Esophagus (tissue), 2 donors: ENCODE measurements at regions not wholly inside any gene's neighbourhood (a gene's known extent, or its start where the extent isn't known, plus 50 kb on each side); places are given as distances from the start of the nearest gene placed in this dataset.

ENCODE experiments used
- H3K27ac ChIP-seq, 2 donors: one replicate each; pipeline ENCODE4 v1.5.1; 2013; ENCODE audit warnings: low read depth in 2 of 2, mild to moderate bottlenecking in 2 of 2, inconsistent platforms in 1 of 2, low read length in 1 of 2, moderate library complexity in 1 of 2
- H3K27me3 ChIP-seq, 2 donors: one replicate each; pipeline ENCODE4 v1.6.1; 2013; ENCODE audit warnings: low read length in 2 of 2, control low read depth in 1 of 2, mild to moderate bottlenecking in 1 of 2; ENCODE audit not compliant: insufficient read depth in 2 of 2, control insufficient read depth in 1 of 2
- H3K36me3 ChIP-seq, 2 donors: one replicate each; pipeline ENCODE4 v1.6.1; 2013; ENCODE audit warnings: low read length in 1 of 2; ENCODE audit not compliant: control insufficient read depth in 2 of 2, insufficient read depth in 2 of 2
- H3K4me1 ChIP-seq, 2 donors: one replicate each; pipeline ENCODE4 v1.6.1; 2013; ENCODE audit warnings: low read length in 1 of 2; ENCODE audit not compliant: control insufficient read depth in 2 of 2, insufficient read depth in 2 of 2
- H3K4me3 ChIP-seq, 2 donors: one replicate each; pipeline ENCODE4 v1.5.1; 2013; ENCODE audit warnings: low read length in 2 of 2, mild to moderate bottlenecking in 2 of 2, low read depth in 1 of 2, moderate library complexity in 1 of 2
- H3K9me3 ChIP-seq, 2 donors: one replicate each; pipeline ENCODE4 v1.6.1; 2013; ENCODE audit warnings: mild to moderate bottlenecking in 2 of 2, low read depth in 1 of 2, low read length in 1 of 2, moderate library complexity in 1 of 2; ENCODE audit not compliant: control insufficient read depth in 2 of 2, insufficient read depth in 1 of 2
- WGBS, 2 donors: extraction: QIAGEN DNeasy Blood & Tissue Kit; methylation state at CpG; one replicate each; pipeline ENCODE4 v1.1.7; 2013; 5-methylcytosine and 5-hydroxymethylcytosine counted together
- donor health status: healthy with polysubstance abuse.
- donor health status: Bipolar disorder and iron deficiency.

DNA sequence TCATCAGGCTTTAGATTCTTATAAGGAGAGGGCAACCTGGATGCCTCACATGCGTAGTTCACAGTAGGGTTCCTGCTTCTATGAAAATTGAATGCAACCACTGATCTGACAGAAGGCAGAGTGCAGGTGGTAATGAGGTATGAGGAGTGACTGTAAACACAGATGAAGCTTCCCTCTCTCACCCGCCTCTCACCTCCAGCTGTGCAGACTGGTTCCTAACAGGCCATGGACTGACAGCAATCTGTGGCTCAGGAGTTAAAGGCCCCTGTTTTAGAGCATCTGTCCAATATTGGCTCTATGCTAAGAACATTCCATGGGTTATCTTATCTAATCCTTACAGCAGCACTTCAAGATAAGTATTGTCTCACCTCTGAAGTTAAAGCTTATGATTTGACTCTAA lies 213.5 kb upstream of the NRP1 start:
- H3K27me3 ChIP-seq: no peaks in the 10 kb centered on the region
- no peak overlapping the region for H3K4me3 ChIP-seq
- no peaks in the 10 kb centered on the region for H3K9me3 ChIP-seq
- H3K27ac ChIP-seq: no peak overlapping the region
- H3K36me3 ChIP-seq: no peaks in the 10 kb centered on the region
- H3K4me1 ChIP-seq: no peaks in the 10 kb centered on the region
- 97% methylated on average over 2 of the region's 2 CpGs for WGBS, 2 donors

DNA sequence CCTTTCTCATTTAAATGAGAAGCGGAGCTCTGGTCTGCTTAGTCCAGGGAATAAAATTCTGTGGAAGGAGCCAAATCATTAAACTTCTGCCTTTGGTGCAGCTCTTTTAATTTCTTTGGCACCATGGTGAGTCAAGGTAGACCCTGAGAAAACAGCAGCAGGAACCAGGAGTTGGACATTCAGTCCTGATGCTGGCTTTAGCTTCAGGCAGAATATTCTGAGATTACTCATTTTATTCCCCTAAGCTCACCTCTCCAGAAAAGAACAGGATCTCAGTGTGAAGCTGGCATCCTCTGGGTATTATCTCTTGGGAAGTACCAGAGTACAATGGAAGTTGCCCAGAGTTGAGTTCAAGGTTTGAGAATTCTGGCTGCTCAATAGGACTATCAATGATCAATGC lies 211.6 kb upstream of the NRP1 start:
- no peak overlapping the region for H3K4me3 ChIP-seq
- 97 to 98% methylated on average over 1 of the region's 1 CpG for WGBS, 2 donors
- no peaks in the 10 kb centered on the region for H3K9me3 ChIP-seq
- no peak overlapping the region for H3K27ac ChIP-seq
- no peaks in the 10 kb centered on the region for H3K36me3 ChIP-seq
- H3K27me3 ChIP-seq: no peaks in the 10 kb centered on the region
- H3K4me1 ChIP-seq: no peaks in the 10 kb centered on the region

DNA sequence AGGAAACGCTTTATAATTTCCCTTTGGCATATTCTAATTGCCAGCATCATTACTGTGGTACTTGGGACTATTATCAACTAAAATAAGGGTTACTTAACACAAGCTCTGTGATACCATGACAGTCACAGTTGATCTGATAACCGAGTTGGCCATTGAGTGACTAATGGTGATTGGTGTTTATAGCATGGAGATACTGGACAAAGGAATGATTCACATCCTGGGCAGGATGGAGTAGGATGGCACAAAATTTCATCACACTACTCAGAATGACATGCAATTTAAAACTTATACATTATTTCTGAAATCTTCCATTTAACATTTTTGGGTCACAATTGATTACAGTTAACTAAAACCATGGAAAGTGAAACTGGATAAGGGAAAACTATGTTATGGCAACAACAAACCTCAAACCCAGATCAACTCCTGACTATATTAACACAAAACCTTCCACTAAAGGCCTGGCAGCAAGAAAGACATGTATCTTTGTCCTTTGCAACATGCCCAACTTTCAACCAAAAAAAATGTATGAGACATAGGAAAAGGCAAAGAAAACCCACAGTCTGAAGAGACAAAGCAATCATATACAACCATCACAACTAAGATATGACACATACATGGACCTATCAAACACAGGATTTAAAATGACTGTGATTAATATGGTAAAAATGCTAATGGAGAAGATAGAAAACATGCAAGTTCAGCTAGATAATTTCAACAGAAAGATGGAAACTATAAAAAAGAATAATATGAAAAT lies 208.5 kb upstream of the NRP1 start:
- no peak overlapping the region for H3K27ac ChIP-seq
- no peaks in the 10 kb centered on the region for H3K4me1 ChIP-seq
- no peaks in the 10 kb centered on the region for H3K27me3 ChIP-seq
- 72 to 84% methylated on average over 2 of the region's 2 CpGs for WGBS, 2 donors
- H3K36me3 ChIP-seq: no peaks in the 10 kb centered on the region
- no peaks in the 10 kb centered on the region for H3K9me3 ChIP-seq
- H3K4me3 ChIP-seq: no peak overlapping the region

DNA sequence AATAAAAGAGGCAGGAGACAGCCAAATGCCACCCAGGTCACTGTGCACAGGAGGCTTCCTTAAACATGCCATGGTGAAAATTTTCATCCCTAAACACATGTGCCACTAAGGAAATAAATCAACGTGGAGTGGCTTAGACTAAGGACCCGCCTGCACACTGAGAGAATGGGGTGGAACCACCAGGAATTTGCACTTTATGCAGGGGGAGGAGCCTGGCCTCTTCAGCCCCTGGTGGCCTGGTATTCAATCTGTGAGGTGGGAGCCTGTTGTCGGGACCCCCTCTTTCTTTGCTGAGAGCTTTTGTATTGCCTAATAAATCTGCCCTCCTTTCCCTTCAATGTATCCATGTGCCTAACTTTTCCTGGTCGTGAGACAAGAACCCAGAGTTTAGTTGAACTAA lies 204.6 kb upstream of the NRP1 start:
- H3K27ac ChIP-seq: no peak overlapping the region
- H3K9me3 ChIP-seq: no peaks in the 10 kb centered on the region
- H3K4me1 ChIP-seq: no peaks in the 10 kb centered on the region
- no peaks in the 10 kb centered on the region for H3K36me3 ChIP-seq
- WGBS, 2 donors: 81 to 82% methylated on average over 4 of the region's 4 CpGs
- no peaks in the 10 kb centered on the region for H3K27me3 ChIP-seq
- no peak overlapping the region for H3K4me3 ChIP-seq

DNA sequence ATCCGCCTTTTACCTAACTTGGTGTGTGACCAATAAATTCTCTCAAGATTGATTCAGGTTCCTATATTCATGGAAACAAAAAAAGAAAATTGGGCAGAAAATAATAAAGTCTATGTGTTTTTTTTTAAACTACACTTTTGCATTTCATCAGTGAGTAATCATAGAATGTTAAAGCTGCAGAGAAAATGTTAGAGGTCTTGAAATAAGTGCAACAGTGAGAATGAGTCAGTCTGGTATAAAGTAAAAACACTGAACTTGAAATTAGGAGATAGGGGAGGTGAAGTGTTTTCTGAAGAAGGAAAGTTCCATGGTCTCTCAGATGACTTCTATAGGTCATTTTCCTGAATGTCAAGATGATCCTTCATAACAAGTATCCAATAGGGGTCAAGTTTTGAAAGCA lies 202.6 kb upstream of the NRP1 start:
- WGBS, 2 donors: 90 to 91% methylated on average over 1 of the region's 1 CpG
- H3K27me3 ChIP-seq: no peaks in the 10 kb centered on the region

DNA sequence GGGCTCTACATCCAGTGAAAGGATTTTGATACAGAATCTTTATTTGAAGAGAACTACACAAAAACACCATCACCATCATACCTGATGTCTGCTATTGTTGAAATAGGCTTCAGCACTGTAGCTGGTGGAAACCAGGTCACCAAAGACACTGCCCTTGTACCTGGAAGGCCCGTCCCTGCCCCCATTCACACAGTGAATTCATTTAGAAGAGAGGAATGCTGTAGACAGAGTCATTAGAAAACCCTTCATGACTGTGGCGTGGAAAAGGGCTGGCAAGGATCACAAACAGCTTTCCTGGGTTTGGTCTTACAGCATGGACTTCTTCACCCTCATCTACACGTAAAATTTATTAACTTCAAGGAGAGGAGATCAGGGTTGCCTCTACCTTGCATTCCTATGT lies 202.0 kb upstream of the NRP1 start:
- no peaks in the 10 kb centered on the region for H3K27me3 ChIP-seq
- no peaks in the 10 kb centered on the region for H3K36me3 ChIP-seq
- H3K4me1 ChIP-seq: no peaks in the 10 kb centered on the region
- 86 to 91% methylated on average over 3 of the region's 3 CpGs for WGBS, 2 donors
- no peaks in the 10 kb centered on the region for H3K9me3 ChIP-seq
- H3K4me3 ChIP-seq: no peak overlapping the region
- no peak overlapping the region for H3K27ac ChIP-seq

More for the DNA sequence above, 202.6 kb upstream of the NRP1 start:
- no peak overlapping the region for H3K27ac ChIP-seq
- no peak overlapping the region for H3K4me3 ChIP-seq
- no peaks in the 10 kb centered on the region for H3K36me3 ChIP-seq
- H3K9me3 ChIP-seq: no peaks in the 10 kb centered on the region
- H3K4me1 ChIP-seq: no peaks in the 10 kb centered on the region

DNA sequence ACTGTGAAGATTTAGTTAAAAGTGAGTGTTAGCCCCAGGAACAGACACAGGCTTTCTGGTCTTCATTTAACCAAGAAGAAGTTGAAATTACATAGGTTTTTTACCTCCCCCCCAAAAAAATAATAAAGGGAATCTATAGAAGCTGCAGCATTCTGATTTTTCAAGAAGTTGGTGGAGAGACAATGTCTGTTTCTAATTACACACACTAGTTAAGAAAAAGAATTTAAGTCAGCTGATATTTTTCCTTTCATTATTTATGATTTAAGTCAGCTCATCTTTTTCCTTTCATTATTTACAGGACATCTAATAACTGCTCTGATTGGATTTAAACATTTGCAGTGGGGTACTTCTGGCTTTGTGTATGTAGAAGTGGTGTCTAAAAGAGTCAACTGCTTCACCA lies 201.4 kb upstream of the NRP1 start:
- H3K9me3 ChIP-seq: no peaks in the 10 kb centered on the region
- no peaks in the 10 kb centered on the region for H3K27me3 ChIP-seq
- H3K36me3 ChIP-seq: no peaks in the 10 kb centered on the region
- H3K4me3 ChIP-seq: no peak overlapping the region
- H3K4me1 ChIP-seq: no peaks in the 10 kb centered on the region
- H3K27ac ChIP-seq: no peak overlapping the region

DNA sequence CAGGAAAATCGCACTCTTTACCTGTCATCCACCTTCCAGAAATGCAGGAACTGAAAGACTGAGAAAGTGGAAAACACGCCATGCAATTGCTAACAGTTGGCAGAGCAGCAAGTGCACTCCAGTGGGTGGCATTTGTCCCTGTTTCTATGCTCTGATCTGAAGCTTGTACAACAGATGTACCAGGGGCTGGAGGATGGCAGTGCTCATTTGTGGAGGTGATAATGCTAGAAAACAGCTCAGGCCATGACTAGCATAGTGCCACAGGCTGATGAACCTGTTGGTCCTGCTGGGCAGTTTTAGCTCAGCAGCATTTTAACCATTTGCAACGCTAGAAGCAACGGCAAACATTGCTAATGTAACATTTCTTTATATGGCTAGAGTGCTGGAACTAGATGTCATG lies 199.9 kb upstream of the NRP1 start:
- Histone ChIP-seq H3K27me3 (no peaks in the 10 kb centered on the region), H3K9me3 (no peaks in the 10 kb centered on the region), H3K4me1 (no peaks in the 10 kb centered on the region), H3K27ac (no peak overlapping the region), H3K36me3 (no peaks in the 10 kb centered on the region), H3K4me3 (no peak overlapping the region)
- 75 to 79% methylated on average over 4 of the region's 4 CpGs for WGBS, 2 donors

DNA sequence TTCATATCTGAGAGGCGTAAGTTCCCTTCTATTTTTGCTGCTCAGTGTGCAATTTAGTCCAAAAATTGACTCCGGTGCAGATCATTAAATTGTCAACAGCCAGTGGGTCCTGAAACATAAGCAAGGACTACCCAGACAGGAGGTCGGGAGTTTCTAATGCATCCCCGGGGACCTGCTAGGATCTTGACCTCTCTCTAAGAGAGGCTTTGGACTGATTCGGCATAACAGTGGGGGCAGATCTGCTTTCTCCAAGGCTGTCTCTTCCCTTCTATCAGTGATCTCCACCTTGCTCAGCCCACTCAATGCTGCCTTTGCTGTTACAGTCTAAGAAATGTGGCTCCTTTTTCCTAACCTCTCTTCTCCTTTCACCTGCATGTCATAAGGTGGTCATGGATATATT lies 199.1 kb upstream of the NRP1 start:
- no peaks in the 10 kb centered on the region for H3K27me3 ChIP-seq
- WGBS, 2 donors: 88 to 93% methylated on average over 5 of the region's 5 CpGs
- H3K27ac ChIP-seq: no peak overlapping the region
- no peak overlapping the region for H3K4me3 ChIP-seq
- H3K36me3 ChIP-seq: no peaks in the 10 kb centered on the region
- no peaks in the 10 kb centered on the region for H3K4me1 ChIP-seq
- no peaks in the 10 kb centered on the region for H3K9me3 ChIP-seq

DNA sequence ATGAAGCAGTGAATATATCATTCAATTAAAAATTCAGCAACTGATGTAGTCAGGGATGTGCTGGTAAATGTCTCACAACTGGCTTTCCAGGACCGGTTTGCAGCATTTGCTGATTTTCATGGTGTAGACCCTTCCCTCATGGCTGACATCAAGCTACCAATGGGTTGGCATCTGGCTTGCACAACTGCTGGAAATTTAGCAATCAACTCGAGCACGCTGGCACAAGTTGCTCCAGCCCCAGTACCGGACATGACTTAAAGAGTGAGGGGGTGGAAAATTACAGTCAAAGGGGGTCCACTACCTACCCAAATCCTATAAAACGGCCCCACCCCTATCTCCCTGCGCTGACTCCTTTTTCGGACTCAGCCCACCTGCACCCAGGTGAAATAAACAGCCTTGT lies 198.4 kb upstream of the NRP1 start:
- no peak overlapping the region for H3K27ac ChIP-seq
- H3K4me3 ChIP-seq: no peak overlapping the region
- WGBS, 2 donors: 82 to 90% methylated on average over 7 of the region's 7 CpGs
- H3K27me3 ChIP-seq: no peaks in the 10 kb centered on the region
- H3K9me3 ChIP-seq: no peaks in the 10 kb centered on the region
- no peaks in the 10 kb centered on the region for H3K4me1 ChIP-seq
- no peaks in the 10 kb centered on the region for H3K36me3 ChIP-seq
